ENCODE measurements at regions not wholly inside any gene's neighbourhood (a gene's known extent, or its start where the extent isn't known, plus 50 kb on each side); places are given as distances from the start of the nearest gene placed in this dataset.

DNA sequence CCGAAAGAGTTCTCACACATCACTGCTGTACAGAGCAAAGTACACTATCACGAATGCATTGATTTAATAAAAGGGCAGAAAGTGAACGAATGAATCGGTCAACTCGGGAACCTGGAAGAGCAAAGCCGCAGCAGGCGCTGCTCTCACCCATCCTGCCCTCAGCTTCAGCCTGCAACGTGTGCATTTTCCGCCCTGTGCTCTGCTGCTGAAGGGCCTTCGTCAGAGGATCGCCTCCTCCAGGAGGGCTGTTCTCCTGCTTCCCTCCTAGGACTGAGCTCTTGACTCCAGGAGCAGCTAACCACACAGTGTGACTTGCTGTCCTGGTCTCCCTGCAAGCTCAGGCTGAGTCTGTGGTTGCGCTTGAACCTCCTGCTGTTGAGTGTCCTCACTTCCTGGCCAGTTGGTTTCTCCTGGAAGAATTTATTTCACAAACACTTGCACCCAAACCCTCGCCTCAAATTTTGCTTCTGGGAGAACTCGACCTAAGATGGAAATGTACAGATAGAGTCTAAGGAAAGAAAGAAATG is 473.0 kb upstream of the KLF6 start:
- TF ChIP-seq CTCF (IDR thresholded peaks at IDR 0.05) = no peak
- TF ChIP-seq POLR2A (IDR thresholded peaks at IDR 0.05) = no peak

All from thyroid gland (tissue), 4 donors.